Activated T-cell treated with anti-CD3 and anti-CD28 coated beads, Interleukin-2, amount 50 U/mL, for 24 hours (primary cell): ENCODE measurements at regions not wholly inside any gene's neighbourhood (a gene's known extent, or its start where the extent isn't known, plus 50 kb on each side); places are given as distances from the start of the nearest gene placed in this dataset.
"Not testable (repeated sequence)": the region's sequence is repeated elsewhere in the genome, so short reads cannot be mapped to it uniquely, and the experiment has no call there.

Source experiments
- DNase-seq: peaks from one replicate; pipeline ENCODE4 v3.0.0-alpha.2; 2020
- H3K27ac Mint-ChIP-seq: 2 replicates; pipeline ENCODE4 v1.8.0; 2020; ENCODE audit warnings: mild to moderate bottlenecking, mixed read lengths
- H3K27me3 Mint-ChIP-seq: 2 replicates; pipeline ENCODE4 v1.8.0; 2020; ENCODE audit warnings: mixed read lengths
- H3K36me3 Mint-ChIP-seq: 2 replicates; pipeline ENCODE4 v1.8.0; 2020; ENCODE audit warnings: low read depth, mixed read lengths
- H3K4me1 Mint-ChIP-seq: 2 replicates; pipeline ENCODE4 v1.8.0; 2020; ENCODE audit warnings: low read depth, mixed read lengths
- H3K4me3 Mint-ChIP-seq: 2 replicates; pipeline ENCODE4 v1.8.0; 2020; ENCODE audit warnings: mild to moderate bottlenecking, moderate library complexity, mixed read lengths
- H3K9me3 Mint-ChIP-seq: 2 replicates; pipeline ENCODE4 v1.8.0; 2020; ENCODE audit warnings: mixed read lengths

GRCh38 chr3:14057701-14058100 is 67.0 kb downstream of the CHCHD4 start:
- Mint-ChIP-seq H3K4me3 (no peak overlapping the region), H3K9me3 (peaks cover 14% of the 10 kb centered on the region), H3K27me3 (peaks cover 16% of the 10 kb centered on the region), H3K4me1 (no peaks in the 10 kb centered on the region), H3K36me3 (no peaks in the 10 kb centered on the region), H3K27ac (no peak overlapping the region)
- no peak for DNase-seq

- Mint-ChIP-seq H3K4me3 (no peak overlapping the region), H3K27me3 (peaks cover 30% of the 10 kb centered on the region)
These were observed 76.8 kb downstream of the CHCHD4 start for GRCh38 chr3:14047841-14048240.

GRCh38 chr3:14047027-14047426 is 77.6 kb downstream of the CHCHD4 start:
- H3K9me3 Mint-ChIP-seq, result no peaks in the 10 kb centered on the region
- H3K4me1 Mint-ChIP-seq, result no peaks in the 10 kb centered on the region
- peaks cover 28% of the 10 kb centered on the region for H3K27me3 Mint-ChIP-seq
- H3K36me3 Mint-ChIP-seq, result no peaks in the 10 kb centered on the region
- no peak overlapping the region for H3K27ac Mint-ChIP-seq
- DNase-seq, result no peak
- no peak overlapping the region for H3K4me3 Mint-ChIP-seq

More at GRCh38 chr3:14047841-14048240, 76.8 kb downstream of the CHCHD4 start:
- no peaks in the 10 kb centered on the region for H3K36me3 Mint-ChIP-seq
- no peak for DNase-seq
- H3K4me1 Mint-ChIP-seq, result no peaks in the 10 kb centered on the region
- H3K27ac Mint-ChIP-seq, result no peak overlapping the region
- H3K9me3 Mint-ChIP-seq, result no peaks in the 10 kb centered on the region

- H3K27ac Mint-ChIP-seq, result no peak overlapping the region
- H3K9me3 Mint-ChIP-seq, result no peaks in the 10 kb centered on the region
- no peaks in the 10 kb centered on the region for H3K4me1 Mint-ChIP-seq
- no peaks in the 10 kb centered on the region for H3K36me3 Mint-ChIP-seq
- peaks cover 15% of the 10 kb centered on the region for H3K27me3 Mint-ChIP-seq
- DNase-seq, result no peak
- H3K4me3 Mint-ChIP-seq, result no peak overlapping the region
These were observed 82.0 kb downstream of the CHCHD4 start for GRCh38 chr3:14042680-14043079.

GRCh38 chr3:14039149-14039548 is 85.5 kb downstream of the CHCHD4 start:
- Mint-ChIP-seq H3K9me3 (peaks cover 8% of the 10 kb centered on the region), H3K27ac (no peak overlapping the region), H3K36me3 (no peaks in the 10 kb centered on the region), H3K4me1 (no peaks in the 10 kb centered on the region), H3K27me3 (peaks cover 11% of the 10 kb centered on the region), H3K4me3 (no peak overlapping the region)
- DNase-seq, result no peak

- H3K36me3 Mint-ChIP-seq, result no peaks in the 10 kb centered on the region
- H3K27me3 Mint-ChIP-seq, result peaks cover 11% of the 10 kb centered on the region
- no peak overlapping the region for H3K27ac Mint-ChIP-seq
- no peak for DNase-seq
- peaks cover 8% of the 10 kb centered on the region for H3K9me3 Mint-ChIP-seq
- no peaks in the 10 kb centered on the region for H3K4me1 Mint-ChIP-seq
- no peak overlapping the region for H3K4me3 Mint-ChIP-seq
These were observed 87.5 kb downstream of the CHCHD4 start for GRCh38 chr3:14037211-14037610.

- H3K9me3 Mint-ChIP-seq, result peaks cover 8% of the 10 kb centered on the region
- H3K36me3 Mint-ChIP-seq, result no peaks in the 10 kb centered on the region
- DNase-seq, result no peak
- H3K4me1 Mint-ChIP-seq, result no peaks in the 10 kb centered on the region
- peaks cover 11% of the 10 kb centered on the region for H3K27me3 Mint-ChIP-seq
- no peak overlapping the region for H3K4me3 Mint-ChIP-seq
- H3K27ac Mint-ChIP-seq, result no peak overlapping the region
These were observed 91.6 kb downstream of the CHCHD4 start for GRCh38 chr3:14033023-14033422.

GRCh38 chr3:14031271-14031670 is 93.4 kb downstream of the CHCHD4 start:
- Mint-ChIP-seq H3K27ac (no peak overlapping the region), H3K27me3 (peaks cover 12% of the 10 kb centered on the region), H3K4me3 (no peak overlapping the region), H3K36me3 (no peaks in the 10 kb centered on the region), H3K9me3 (peaks cover 8% of the 10 kb centered on the region), H3K4me1 (no peaks in the 10 kb centered on the region)
- DNase-seq, result no peak

GRCh38 chr3:14029390-14029995 is 95.2 kb downstream of the CHCHD4 start:
- H3K4me3 Mint-ChIP-seq, DNase-seq, H3K4me1 Mint-ChIP-seq, H3K36me3 Mint-ChIP-seq, H3K27ac Mint-ChIP-seq: not testable (repeated sequence)
- H3K27me3 Mint-ChIP-seq, result peaks cover 13% of the 10 kb centered on the region
- peaks cover 12% of the 10 kb centered on the region for H3K9me3 Mint-ChIP-seq

- DNase-seq, H3K4me1 Mint-ChIP-seq, H3K4me3 Mint-ChIP-seq, H3K36me3 Mint-ChIP-seq, H3K27ac Mint-ChIP-seq: not testable (repeated sequence)
- Mint-ChIP-seq H3K27me3 (peaks cover 24% of the 10 kb centered on the region), H3K9me3 (peaks cover 24% of the 10 kb centered on the region)
These were observed 96.5 kb downstream of the CHCHD4 start for GRCh38 chr3:14028122-14028521.

- Mint-ChIP-seq H3K4me3 (no peak overlapping the region), H3K9me3 (peaks cover 22% of the 10 kb centered on the region), H3K36me3 (no peaks in the 10 kb centered on the region), H3K27me3 (peaks cover 48% of the 10 kb centered on the region), H3K4me1 (no peaks in the 10 kb centered on the region), H3K27ac (no peak overlapping the region)
- no peak for DNase-seq
These were observed 105.2 kb downstream of the CHCHD4 start for GRCh38 chr3:14019459-14019858.

GRCh38 chr3:14016900-14017475 is 107.7 kb downstream of the CHCHD4 start:
- peaks cover 47% of the 10 kb centered on the region for H3K27me3 Mint-ChIP-seq
- H3K4me3 Mint-ChIP-seq, result no peak overlapping the region
- H3K9me3 Mint-ChIP-seq, result peaks cover 9% of the 10 kb centered on the region
- no peak for DNase-seq
- no peak overlapping the region for H3K27ac Mint-ChIP-seq
- no peaks in the 10 kb centered on the region for H3K4me1 Mint-ChIP-seq
- no peaks in the 10 kb centered on the region for H3K36me3 Mint-ChIP-seq

- Mint-ChIP-seq H3K4me3 (no peak overlapping the region), H3K4me1 (no peaks in the 10 kb centered on the region), H3K27ac (no peak overlapping the region), H3K9me3 (no peaks in the 10 kb centered on the region), H3K36me3 (no peaks in the 10 kb centered on the region), H3K27me3 (peaks cover 35% of the 10 kb centered on the region)
- DNase-seq, result no peak
These were observed 117.7 kb downstream of the CHCHD4 start for GRCh38 chr3:14007006-14007405.

GRCh38 chr3:14001136-14001535 is 121.3 kb upstream of the WNT7A start:
- H3K4me1 Mint-ChIP-seq, result no peaks in the 10 kb centered on the region
- no peak for DNase-seq
- H3K4me3 Mint-ChIP-seq, result no peak overlapping the region
- peaks cover 12% of the 10 kb centered on the region for H3K27me3 Mint-ChIP-seq
- H3K9me3 Mint-ChIP-seq, result no peaks in the 10 kb centered on the region
- no peaks in the 10 kb centered on the region for H3K36me3 Mint-ChIP-seq
- no peak overlapping the region for H3K27ac Mint-ChIP-seq

- no peak for DNase-seq
These were observed 120.7 kb upstream of the WNT7A start for GRCh38 chr3:14000556-14000955.

More at GRCh38 chr3:14000556-14000955, 120.7 kb upstream of the WNT7A start:
- Mint-ChIP-seq H3K27ac (no peak overlapping the region), H3K4me3 (no peak overlapping the region), H3K36me3 (no peaks in the 10 kb centered on the region), H3K9me3 (peaks cover 5% of the 10 kb centered on the region), H3K4me1 (no peaks in the 10 kb centered on the region), H3K27me3 (peaks cover 16% of the 10 kb centered on the region)
